Stimulated activated CD4-positive, alpha-beta T cell treated with anti-CD3 and anti-CD28 coated beads, Interleukin-4, amount 100 ng/mL, for 1 hour (primary cell): ENCODE measurements at regions not wholly inside any gene's neighbourhood (a gene's known extent, or its start where the extent isn't known, plus 50 kb on each side); places are given as distances from the start of the nearest gene placed in this dataset.
"Not testable (repeated sequence)": the region's sequence is repeated elsewhere in the genome, so short reads cannot be mapped to it uniquely, and the experiment has no call there.

ENCODE experiments used
- DNase-seq: peaks from one replicate; pipeline ENCODE4 v3.0.0-alpha.2; 2020

DNA sequence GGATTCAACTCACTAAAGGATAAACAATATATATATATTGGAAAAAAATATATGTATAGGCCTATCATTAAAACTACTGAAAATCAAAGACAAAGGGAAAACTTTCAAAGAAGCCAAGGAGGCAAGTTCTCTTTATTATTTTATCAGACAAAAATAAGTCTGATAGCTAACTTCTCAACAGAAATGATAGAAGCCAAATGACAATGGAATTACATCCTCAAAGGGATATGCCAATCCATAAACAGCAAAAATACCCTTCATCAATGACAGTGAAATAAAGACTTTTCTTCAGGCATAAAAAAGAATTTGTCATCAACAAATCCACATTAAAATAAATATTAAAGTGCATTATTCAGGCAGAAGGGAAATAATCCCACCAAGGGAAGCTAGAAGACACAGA, 393.4 kb downstream of the ZFHX3 start:
- DNase-seq: no peak

DNA sequence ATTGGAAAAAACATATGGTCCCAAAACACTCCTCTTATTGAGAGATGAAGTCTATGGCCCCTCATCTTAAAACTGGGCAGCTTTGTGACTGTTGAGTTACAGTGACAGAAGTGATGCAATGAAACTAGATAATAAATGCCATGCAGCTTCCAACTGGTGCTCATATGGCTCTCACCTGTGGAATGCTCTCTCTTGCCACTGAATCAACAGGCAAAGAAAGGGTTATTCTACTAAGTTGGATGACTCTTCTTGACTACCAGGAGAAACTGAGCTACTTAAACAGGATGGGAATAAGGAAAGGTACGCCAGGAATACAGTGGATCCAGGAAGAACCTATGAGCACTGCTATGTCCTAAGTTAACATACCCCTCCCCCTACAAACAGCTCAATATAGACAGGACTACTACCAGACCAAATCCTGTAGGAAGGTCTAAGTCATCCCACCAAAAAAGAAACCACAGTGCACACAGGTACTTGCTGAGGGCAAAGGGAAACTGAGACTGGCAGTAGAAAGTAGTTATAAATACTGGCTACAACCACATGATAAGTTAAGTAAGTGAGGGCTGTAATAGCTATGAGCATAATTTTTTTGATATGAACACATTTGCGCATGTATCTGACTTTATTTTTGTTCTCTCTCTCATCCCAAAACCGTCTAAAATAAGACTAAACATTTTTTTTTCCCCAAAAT, 398.5 kb downstream of the ZFHX3 start:
- no peak for DNase-seq

DNA sequence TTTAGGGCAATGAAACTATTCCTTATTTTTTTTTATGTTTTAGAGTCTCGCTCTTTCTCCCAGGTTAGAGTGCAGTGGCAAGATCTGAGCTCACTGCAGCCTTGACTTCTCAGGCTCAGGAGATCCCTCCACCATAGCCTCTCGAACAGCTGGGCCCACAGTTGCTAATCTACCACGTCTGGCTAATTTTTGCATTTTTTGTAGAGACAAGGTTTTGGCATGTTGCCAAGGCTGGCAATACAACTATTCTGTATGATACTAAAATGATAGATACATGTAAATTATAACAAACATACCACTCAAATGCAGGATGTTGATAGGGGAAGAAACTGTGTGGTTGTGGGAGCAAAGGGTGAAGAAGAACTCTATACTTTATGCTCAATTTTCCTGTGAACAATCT, 401.3 kb downstream of the ZFHX3 start:
- DNase-seq: no peak

DNA sequence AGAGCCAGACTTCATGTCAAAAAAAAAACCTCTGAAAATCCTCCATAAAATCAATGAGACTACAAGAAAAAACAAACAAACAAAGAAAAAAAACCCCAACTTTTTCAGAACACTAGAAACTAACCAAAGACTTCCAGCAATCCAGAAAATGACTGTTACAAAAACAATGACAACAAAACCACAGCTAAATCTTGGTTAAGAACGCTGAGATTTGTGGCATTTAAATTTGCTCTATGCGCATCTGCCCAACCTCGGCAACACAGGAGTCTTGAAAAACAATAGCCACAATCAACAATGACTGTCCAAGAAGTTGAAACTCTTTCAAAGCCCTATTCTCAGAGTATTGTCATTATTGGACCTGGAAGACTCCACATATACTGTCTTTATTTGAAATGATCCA, 402.4 kb downstream of the ZFHX3 start:
- no peak for DNase-seq

DNA sequence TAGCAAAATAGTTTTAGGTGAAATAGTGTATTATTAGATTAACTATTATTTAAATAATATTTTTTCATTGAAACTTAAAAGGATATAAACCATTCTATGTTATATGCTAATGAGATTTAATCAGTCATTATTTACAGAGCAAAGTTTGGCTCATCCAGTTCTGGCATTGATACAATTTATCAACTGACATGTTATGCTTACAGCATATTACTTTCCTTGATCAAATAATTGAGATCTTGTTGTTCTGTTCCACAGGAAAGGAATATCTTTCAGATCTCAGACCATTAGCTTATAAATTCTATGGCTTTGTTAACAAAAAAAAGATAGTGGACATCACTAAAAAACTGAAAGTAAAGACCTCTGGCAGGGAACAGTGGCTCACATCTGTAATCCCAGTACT, 403.0 kb downstream of the ZFHX3 start:
- DNase-seq: no peak

DNA sequence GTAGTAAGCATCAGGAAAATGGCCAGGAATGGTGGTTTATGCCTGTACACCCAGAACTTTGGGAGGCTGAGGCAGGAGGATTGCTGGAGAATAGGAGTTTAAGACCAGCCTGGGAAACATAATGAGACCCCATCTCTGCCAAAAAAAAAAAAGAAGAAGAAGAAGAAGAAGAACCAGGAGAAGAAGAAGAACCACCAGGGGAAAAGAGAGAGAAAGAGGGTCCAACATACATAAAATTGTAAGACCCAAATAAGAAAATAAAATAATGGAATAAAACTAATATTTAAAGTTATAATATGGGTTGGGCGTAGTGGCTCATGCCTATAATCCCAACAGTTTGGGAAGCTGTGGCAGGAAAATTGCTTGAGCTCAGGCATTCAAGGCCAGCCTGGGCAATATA, 408.4 kb downstream of the ZFHX3 start:
- no peak for DNase-seq

DNA sequence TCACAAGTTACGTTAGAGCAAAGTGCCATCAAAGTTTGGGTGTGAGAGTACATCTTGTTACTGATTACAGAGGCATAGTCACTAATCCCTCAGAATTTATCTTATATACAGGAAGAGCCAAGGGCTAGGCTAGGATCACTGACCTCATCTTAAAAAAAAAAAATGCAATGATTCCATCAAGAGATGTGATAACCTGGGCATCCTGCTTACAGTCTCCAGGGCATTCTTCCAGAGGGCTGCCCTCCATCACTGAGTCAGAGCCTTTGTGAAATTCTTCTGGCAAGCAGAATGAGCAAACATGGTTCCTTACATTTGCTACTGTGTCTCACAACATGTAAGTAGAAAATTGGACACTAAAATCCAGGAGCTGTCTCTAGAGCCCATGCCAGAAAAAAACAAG, 410.6 kb downstream of the ZFHX3 start:
- no peak for DNase-seq

DNA sequence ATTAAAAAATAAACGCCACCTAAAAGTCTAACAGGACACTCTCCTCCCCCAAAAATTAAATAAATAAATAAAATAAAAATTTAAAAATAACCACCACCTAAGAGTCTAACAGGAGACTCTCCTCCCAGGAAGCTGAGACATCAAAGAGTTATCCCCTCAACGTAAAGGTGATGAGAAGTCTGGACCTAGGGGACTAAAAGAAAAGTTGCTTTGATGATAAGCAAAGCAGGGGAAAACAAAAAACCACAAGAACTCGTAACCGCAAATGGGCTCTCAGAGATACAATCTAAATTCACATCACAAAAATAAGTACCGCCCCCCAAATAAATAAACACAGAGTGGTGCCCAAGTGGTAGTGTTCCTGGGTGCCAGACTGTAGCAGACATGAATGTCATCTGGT, 412.2 kb downstream of the ZFHX3 start:
- DNase-seq: no peak

DNA sequence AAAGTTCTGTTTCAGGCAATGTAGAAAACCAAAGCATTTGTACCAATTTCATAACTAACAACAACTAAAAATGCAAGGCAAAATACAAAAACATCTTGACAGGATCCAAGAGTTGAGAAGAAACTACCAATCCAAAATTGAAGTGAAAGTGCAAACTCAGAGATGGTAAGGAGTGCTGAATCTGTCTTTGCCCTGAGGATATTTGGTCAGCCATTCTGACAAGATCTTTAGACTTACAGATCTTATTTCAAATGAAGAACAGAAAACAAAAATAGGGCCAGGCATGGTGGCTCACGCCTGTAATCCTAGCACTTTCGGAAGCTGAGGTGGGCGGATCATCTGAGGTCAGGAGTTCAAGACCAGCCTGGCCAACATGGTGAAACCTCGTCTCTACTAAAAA, 412.8 kb downstream of the ZFHX3 start:
- no peak for DNase-seq

DNA sequence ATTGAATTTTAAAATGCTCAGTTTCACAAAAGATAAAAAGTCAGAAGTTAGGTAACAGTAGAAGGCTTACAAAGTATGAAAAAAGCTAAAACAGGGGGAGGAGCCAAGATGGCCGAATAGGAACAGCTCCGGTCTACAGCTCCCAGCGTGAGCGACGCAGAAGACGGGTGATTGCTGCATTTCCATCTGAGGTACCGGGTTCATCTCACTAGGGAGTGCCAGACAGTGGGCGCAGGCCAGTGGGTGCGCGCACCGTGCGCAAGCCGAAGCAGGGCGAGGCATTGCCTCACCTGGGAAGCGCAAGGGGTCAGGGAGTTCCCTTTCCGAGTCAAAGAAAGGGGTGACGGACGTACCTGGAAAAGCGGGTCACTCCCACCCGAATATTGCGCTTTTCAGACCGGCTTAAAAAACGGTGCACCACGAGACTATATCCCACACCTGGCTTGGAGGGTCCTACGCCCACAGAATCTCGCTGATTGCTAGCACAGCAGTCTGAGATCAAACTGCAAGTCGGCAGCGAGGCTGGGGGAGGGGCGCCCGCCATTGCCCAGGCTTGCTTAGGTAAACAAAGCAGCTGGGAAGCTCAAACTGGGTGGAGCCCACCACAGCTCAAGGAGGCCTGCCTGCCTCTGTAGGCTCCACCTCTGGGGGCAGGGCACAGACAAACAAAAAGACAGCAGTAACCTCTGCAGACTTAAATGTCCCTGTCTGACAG, 420.6 kb downstream of the ZFHX3 start:
- not testable (repeated sequence) for DNase-seq

DNA sequence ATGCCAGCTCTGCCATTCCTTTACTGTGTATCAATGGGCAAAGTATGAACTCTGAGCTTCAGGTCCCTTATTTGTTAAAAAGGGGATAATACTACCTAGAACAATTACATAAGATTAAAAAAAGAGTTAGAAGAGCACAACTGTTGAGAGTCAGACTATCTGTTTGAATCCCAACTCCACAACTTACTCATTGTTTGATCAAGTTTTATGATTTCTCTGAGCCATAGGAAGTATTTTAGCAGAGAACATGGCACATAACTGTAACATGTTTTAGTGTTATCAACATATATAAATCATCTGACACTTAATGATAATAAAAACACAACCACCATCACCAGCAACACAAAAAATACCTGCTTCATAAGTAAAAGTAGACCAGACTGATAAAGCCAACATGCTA, 421.3 kb downstream of the ZFHX3 start:
- DNase-seq: no peak

DNA sequence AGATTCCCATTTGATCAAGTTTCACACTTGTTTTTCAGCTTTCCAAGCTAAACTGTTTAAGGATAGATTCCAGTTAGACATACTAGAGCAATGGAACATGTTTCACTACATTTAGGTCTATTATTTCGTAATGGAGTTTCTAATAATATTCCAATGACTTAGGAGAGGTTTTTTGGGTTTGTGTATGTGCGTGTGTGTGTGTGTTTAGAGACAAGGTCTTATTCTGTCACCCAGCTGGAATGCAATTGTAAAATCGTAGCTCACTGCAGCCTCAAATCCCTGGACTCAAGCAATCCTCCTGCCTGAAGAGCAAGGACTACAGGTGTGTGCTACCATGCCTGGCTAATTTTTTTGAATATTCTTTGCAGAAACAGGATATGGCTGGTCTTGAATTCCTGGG, 426.3 kb downstream of the ZFHX3 start:
- no peak for DNase-seq

DNA sequence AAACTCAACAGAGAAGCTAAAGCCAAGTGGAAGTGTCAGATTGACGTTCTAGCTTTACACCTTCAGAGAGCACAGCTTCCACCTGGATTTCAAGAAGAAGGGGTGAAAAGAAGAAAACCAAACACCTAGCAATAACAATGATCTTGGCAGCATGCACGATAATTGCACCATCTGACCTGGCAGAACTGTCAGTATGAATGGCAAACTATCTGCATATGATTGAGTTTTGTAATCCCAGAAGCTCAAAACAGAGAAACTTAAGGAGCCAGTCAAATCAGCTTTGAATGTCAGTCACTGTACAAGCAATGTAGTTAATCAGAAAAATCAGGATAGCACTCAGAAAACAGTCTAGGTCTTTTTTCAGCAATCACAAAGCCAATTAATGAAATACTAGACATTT, 427.1 kb downstream of the ZFHX3 start:
- no peak for DNase-seq

DNA sequence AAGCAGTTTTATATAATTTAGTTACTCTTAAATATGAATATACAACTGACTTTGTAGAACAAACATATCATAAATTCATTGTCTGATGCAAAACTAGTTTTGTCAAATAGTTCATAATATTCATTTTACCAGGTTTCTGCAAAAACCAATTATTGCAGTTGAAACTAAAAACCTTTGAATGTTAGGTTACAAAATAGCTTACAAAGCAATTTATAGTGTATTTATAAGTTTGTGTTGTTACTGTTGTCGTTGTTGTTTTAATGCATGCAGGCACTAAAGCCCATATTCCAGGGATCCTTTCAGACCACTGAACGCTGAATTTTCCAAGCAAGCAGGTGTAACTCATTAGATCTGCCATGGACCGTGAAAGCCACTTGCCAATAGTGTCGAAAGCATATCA, 427.6 kb downstream of the ZFHX3 start:
- no peak for DNase-seq

DNA sequence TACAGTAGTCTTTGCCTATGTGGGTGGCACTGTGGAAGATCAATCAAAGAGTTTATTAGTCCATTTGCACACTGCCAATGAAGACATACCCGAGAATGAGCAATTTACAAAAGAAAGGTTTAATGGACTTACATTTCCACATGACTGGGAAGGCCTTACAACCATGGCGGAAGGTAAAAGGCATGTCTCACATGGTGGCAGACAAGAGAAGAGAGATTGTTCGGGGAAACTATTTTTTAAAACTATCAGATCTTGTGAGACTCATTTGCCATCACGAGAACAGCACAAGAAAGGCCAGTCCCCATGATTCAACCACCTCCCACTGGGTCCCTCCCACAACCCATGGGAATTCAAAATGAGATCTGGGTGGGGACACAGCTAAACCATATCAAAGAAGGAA, 432.1 kb downstream of the ZFHX3 start:
- DNase-seq: no peak

DNA sequence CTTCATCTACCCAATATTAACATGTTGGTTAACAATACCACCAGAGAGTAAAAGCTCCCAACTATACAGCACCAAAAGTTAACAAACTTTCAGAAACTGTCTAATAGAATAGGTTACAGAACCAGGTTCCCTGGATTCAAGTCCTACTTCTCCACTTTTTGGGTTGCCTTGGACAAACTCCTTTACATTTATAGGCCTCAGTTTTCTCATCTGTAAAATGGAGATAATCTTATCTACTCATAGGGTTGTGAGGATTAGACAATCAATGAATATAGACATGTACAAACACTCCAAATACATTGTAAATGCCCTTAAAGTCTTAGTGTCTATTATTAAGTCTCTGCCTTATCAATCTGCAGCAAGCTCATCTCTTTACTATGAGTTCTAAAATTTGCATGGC, 435.2 kb downstream of the ZFHX3 start:
- no peak for DNase-seq

DNA sequence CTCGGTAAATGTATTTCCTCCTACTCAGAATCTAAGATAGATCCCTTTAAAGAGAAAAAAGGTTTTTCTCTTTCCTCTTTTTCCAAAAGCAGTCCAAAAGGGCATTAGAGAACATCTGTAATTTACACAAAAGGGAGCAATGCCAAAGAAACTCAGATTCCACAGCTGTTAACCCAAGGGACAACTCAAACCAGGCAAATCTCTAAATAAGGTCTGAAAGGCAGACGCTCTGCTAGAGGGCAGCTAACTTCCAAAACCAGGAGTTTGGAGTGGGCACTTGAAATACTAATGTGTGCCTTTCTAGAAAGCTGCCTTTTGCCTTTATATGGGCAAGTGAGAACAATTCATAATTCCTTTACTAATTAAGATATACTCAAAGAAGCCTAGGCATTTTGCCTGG, 435.7 kb downstream of the ZFHX3 start:
- no peak for DNase-seq

DNA sequence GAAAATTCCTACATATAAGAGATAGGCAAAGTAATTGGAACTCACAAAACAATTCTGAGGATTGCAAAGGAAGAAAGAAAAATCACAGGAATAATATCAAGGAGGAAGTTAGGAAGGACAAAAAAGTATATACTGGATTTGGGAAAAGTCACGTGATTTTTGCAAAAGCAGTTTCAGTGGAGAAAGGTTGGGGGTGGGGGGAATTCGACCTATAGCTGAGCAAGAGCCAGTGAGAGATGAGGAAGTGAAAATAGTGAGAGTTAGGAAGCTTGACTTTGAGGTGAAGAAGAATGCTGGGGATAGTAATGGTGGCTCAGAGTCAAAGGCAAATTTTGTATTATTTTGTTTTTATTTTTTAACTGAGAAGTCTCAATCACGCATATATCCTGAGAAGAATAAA, 438.0 kb upstream of the PMFBP1 start:
- DNase-seq: no peak

DNA sequence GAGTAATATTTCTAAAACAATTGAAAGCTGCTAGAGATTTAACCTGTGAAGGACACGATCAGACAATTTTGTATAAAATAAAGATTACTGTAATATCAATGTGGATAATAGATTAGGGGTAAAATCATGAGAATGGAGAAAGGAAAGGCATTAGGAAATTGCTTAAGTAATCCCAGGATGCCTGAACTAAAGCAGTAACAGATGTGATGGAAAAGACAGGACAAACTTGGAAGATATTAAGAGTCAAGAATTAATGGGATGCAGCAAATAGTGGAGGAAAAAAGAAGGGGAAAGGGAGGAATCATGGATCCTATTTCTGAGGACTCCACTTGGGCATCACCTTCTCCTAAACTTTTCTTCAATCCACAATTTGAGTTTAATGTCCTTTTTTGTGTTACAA, 437.1 kb upstream of the PMFBP1 start:
- DNase-seq: no peak

DNA sequence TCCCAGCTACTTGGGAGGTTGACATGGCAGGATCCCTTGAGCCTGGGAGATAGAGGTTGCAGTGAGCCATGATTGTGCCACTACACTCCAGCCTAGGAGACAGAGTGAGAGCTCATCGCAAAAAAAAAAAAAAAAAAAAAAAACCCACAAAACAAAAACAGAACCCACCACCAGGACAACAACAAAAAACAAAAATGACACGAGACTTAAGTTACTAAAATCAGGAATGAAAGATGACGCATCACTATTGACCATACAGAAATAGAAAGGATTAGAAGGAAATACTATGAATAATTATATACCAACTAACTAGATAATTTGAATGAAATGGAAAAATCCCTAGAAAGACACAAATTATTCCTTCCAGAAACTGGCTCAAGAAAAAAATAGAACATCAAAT, 432.4 kb upstream of the PMFBP1 start:
- DNase-seq: no peak

DNA sequence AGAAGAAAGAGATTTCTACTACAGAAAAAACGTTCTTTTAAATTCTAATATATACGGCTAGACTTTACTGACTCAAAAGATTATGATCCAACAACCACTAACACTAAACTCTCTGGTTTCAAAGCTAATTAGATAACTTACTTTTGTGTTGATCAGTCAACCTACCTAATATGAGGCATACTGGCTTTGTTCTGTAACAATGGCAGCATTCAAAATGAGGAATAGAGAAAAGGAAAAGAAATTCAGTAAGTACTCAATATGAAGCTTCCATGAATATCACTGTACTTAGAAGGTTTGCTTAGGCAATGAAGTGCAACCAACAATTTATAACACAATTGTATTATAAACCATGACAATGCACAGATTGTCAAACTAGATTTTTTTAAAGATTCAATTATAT, 430.5 kb upstream of the PMFBP1 start:
- DNase-seq: no peak

DNA sequence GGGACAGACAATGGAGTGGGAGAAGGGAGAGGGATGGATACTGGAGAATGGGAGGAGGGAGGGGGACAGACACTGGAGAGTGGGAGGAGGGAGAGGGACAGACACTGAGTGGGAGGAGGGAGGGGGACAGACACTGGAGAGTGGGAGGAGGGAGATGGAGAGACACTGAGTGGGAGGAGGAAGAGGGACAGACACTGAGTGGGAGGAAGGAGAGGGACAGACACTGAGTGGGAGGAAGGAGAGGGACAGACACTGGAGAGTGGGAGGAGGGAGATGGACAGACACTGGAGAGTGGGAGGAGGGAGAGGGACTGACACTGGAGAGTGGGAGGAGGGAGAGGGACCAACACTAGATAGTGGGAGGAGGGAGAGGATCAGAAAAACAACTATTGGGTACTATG, 426.7 kb upstream of the PMFBP1 start:
- no peak for DNase-seq

DNA sequence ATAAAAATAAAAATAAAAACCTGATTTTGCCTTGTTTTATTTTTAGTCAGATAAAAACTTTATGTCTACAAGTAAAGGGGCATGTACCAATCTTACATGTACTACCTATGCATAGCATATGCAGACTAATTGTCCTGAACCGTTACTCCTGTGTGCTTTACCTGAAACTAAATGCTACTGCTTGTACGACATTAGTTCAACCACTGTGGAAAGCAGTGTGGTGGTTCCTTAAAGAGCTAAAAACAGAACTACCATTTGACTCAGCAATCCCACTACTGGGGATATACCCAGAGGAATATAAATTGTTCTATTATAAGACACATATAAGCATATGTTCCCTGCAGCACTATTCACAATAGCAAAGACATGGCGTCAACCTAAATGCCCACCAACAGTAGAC, 426.0 kb upstream of the PMFBP1 start:
- DNase-seq: no peak

DNA sequence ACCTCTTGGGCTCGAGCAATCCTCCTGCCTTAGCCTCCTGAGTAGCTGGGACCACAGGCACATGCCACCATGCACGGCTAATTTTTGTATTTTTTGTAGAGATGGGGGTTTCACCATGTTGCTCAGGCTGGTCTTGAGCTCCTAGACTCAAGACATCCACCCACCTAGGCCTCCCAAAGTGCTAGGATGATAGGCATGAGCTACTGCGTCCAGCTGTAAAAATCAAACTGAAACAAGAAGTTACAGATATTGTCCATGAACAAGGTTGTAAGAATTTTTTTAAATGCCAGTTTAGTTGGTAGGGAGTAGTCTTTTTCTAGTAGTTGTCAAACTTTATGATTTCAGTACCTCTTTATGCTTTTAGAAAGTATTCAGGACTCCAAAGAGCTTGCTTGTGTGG, 424.4 kb upstream of the PMFBP1 start:
- no peak for DNase-seq
